GM18909 (cell line): ENCODE measurements at regions not wholly inside any gene's neighbourhood (a gene's known extent, or its start where the extent isn't known, plus 50 kb on each side); places are given as distances from the start of the nearest gene placed in this dataset.
"Not testable (repeated sequence)": the region's sequence is repeated elsewhere in the genome, so short reads cannot be mapped to it uniquely, and the experiment has no call there.

Experiments used
- ATAC-seq: cut with Tn5 transposase; IDR thresholded peaks from one replicate; pipeline ENCODE4 v1.9.1; 2021; ENCODE audit warnings: mild to moderate bottlenecking; ENCODE audit not compliant: unreplicated experiment, poor library complexity

DNA sequence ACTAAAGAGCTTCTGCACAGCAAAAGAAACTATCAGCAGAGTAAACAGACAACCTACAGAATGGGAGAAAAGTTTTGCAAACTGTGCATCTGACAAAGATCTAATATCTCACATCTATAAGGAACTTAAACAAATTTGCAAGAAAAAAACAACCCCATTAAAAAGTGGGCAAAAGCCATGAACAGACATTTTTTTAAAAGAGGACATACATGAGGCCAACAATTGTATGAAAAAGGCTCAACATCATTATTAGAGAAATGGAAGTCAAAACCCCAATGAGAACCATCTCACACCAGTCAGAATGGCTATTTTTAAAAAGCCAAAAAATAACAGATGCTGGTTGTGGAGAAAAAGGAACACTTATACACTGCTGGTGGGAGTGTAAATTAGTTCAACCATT is 483.8 kb downstream of the ADCYAP1 start:
- ATAC-seq = not testable (repeated sequence)

DNA sequence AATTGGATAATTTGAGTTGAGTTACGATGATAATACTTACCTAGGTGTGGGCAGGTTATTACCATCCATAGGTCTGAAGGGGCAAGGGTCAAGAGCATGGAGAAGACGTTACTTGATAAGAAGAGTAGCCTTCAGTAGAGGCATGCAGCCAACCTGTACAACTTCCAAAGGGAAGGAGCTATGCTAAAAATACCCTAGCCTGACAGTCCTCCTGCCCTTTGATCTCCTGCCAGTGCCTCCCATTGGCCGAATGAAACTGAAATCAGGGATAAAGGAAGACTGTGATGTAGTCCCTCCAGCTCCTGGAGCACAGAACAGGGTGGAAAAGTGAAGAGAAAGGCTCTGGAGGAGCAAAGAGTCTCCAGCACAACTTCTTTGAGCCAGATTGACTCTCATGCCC is 487.4 kb downstream of the ADCYAP1 start:
- no peak for ATAC-seq

DNA sequence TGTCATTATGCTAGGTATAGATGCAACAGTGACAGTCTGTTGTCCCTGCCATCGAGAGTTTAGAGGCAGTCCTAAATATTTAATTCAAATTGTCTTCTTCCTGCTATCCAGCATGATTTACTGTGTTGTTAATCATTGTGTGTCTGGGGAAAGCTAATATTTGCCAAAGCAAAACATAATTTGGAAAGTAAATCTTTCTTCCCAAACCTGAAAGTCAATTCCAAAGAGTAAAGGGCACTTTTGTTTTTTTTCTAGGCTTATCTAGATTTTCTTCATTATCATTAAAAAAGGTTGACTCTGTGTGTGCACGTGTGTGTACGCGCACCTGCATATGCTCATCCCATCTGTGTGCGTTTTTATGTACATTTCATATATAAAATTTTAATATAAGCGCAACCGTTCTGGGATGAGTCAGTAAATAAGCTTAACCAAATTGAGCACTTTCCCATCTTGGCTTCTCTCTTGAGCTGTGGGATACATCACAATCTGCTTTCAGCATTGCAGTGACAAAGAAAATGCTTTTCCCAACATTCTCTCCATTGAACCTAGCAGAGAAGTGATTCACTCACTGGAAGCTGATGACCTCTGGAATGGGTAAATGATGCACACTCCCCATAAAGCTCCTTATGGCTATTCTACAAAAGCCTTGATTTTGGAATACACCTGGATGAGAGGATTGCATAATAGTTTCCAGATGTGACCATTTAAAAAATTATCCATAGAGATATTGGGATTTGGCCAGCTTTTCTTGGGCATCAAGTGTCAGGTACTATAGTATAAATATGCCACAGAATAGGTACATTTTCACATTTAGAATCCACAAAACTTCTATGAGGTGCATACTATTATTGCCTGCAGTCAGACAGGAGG is 488.4 kb downstream of the ADCYAP1 start:
- ATAC-seq = no peak

DNA sequence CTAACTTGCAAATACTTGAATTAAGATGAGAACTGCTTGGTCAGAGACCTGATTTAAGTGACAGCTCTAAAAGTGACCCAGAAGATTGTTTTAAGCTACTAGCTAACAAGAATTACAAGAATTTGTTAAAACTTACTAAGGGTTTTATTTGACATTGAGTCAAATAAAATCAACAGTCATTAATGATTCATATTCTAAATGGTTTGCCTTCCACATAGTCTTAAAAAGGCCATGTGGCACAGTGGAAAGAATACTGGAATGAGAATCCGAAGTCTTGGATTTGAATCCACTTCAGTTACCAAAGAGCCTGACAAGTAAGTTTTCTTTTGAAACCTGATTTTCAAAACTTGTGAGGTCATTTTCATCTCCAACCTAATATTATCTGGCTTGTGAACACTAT is 489.3 kb downstream of the ADCYAP1 start:
- ATAC-seq = no peak

DNA sequence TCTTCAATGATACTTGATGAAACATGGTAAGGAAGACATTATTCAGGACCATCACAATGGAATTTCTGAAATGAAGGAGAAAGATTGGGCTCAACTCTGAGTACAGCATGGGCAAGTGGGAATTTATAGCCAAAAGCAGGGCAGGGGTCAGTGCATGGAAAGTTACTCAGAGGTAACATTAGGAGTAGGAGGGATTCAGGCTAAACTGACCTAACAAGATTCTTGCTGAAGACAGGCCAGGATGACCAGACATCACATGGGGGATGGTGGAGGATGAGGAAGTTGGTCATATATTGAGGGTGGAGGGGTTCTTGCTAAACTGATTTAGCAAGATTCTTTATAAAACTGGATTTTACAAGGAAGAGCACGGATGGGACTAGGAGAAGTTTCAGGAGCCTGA is 489.8 kb downstream of the ADCYAP1 start:
- ATAC-seq = no peak

DNA sequence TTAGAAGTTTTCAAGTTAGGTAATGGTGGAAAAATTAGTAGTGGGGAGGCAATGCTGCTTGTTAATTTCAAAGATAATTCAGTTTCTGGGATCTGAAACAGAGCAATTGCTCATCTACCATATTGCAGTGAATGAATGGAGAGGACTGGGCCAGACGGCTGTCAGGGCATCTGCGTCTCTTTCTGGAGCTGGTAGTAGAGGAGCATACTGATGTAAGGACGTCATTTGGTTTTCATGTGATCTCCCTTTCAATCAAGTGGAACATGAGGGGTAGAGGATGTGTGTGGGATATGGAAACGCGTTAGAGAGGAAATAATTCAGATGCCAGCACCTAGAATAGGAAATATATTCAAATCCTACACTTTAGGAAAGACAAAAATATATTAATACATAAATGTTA is 490.3 kb downstream of the ADCYAP1 start:
- no peak for ATAC-seq

DNA sequence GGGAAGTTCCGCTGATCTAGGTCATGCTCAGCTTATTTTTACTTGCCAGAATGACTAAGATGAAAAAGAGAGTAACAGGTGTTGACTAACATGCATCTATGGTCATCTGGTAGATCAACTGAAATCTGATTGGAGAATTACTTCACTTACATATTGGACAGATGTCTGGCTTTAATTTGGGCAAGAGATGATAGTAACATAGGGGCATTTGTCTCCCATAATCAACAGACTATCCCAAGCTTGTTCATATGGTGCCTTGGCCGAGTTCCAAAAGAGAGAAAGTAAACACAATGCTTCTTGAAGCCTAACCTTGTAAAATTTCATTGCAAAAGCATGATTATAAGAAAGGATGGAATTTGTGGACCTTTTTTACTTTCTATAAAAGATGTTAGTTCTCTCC is 503.7 kb downstream of the ADCYAP1 start:
- no peak for ATAC-seq

DNA sequence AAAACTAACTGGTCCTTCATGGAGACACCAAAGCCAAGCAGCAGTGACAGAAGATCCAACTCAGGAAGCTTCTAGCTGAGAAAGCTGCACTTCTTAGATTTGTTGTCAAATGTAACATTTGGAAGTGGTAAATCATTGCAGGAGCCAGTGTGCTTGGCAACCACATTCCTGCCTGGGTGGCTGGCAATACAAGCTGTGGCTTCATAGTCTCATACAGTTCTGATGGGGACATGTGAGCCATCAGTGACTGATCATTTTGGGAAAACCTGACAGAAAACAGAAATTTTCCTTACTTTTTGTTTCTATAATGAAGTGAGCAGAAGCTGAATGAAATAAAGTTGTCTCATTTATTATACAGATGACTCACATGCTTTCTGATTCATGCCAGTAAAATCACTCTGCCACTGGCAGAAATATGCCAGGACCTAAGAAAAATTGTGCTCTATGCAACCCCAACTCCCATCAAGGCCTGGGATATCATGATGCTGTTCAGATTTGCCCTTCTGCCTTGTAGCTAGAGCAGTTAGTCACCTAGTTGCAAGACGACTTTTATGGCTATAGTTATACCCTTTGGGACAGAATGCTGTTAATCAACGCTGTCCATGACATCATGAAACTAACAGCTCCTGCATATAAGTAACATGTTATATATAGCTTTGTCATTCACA is 508.1 kb downstream of the ADCYAP1 start:
- no peak for ATAC-seq

DNA sequence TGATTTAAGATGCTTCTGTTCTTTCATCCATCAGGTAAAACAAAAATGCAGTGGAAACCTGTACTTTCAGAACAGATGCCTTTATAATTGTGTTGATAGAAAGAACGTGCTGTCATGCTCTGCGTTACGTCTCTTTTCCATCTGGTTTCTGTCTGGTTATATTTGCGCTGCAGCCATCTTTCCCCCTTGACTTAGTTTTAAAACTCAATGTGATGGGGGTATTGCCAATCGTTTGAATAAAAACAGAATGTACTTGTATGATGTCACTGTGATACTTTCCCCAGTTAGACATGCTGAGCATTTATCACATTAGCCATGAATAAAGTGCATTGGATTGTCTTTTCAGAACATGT is 508.6 kb downstream of the ADCYAP1 start:
- ATAC-seq = no peak

DNA sequence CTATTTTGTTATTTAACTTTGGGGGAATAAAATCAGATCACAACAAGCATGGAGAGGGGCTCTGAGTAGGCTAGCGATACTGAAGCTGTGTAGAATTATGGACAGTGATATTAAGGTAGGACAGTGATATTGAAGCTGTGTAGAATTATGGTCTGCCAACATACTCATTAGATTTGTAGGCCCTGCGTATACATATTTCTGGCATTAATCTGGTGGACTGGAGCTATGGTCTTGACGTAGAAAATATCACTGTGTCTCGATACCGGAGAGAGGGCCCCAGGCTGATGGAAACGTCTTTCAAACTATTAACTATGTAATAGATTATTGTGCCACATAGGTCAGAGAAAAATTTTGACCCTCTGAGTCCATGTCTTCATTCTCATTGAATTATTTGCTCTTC is 511.4 kb downstream of the ADCYAP1 start:
- ATAC-seq = no peak

DNA sequence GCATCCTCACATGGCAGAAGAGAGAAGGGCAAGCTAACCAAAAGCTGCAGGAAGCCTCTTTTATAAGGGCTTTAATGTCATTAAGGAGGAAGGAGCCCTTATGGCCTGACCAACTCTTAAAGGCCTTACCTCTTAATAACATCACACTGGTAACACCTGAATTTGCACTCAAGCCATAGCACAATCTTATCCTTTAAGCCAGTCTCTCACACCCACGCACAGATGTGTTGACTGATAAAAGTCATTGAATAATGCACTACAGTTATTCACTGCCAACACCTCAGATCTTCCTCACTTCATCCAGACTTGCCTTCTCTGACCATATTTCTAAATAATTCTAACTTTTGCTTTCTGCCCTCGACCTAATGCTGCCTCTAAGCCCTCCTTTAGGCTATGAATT is 516.8 kb downstream of the ADCYAP1 start:
- ATAC-seq = no peak

DNA sequence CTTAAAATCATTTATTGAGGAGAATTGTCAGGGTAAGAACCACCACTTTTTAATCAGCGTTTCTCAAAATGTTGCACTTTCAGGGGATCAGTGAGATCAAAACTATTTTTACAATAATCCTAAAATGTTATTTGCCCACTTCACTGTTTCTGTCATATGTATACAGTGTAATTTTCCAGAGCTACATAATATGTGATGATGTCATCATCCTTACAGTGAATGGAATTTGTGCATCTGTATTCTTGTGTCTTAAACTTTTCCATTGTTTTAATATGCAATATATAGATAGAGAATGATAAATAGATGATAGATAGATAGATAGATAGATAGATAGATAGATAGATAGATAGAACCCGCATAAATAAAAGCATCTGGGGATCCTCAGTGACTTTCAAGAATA is 518.0 kb downstream of the ADCYAP1 start:
- no peak for ATAC-seq

DNA sequence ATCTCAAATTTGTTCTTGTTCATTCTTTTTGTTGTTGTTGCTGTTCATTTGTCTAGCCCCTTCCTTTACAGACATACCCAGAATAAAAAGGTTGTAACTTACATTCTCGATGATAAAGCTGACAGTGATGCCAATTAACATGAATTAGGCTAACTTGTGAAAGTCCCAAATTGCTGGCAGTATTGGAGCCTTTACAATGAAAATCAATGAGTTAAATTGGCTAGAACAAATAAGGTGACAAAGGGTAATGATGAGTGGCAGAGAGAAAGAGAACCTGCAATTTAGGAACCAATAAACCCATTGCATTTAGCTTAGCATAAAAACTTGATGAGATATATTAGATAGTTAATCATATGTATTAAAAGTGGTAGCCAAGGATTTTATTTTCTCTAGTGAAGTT is 521.0 kb downstream of the ADCYAP1 start:
- no peak for ATAC-seq

DNA sequence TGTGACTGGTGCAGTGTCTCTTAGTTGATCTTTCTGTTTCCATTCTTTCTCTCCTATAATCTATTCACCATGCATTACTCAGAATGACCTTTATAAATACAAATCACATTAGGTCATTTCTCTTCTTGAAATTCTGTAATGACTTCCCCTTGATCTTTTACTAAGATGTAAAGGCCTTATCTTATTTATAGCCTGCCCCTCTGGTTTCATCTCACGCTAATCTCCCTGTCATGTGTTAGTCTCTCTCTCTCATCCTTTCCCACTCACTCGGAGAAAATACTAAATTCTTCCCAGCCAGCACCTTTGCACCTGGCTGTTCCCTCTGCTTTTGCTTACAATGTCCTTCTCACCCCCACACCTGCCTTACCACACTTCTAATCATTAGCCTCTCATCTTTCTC is 530.8 kb downstream of the ADCYAP1 start:
- no peak for ATAC-seq

DNA sequence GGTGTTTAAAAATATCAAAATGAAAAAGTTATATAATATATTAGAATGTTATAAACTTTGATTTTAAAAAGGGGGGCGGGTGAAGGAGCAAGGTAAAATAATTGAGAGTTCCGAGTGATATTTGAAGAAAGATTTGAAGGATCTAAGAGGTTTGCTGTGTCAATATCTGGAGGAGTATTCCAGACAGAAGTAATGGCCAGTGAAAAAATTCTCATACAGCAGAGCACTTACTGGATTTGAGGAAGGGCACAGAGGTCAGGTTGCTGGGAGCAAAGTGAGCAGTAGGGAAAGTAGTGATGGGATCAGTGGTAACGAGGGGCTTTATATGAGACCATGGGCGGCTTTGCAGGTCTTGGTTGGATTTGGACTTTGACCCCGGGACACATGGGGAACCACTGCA is 531.5 kb downstream of the ADCYAP1 start:
- ATAC-seq = no peak

DNA sequence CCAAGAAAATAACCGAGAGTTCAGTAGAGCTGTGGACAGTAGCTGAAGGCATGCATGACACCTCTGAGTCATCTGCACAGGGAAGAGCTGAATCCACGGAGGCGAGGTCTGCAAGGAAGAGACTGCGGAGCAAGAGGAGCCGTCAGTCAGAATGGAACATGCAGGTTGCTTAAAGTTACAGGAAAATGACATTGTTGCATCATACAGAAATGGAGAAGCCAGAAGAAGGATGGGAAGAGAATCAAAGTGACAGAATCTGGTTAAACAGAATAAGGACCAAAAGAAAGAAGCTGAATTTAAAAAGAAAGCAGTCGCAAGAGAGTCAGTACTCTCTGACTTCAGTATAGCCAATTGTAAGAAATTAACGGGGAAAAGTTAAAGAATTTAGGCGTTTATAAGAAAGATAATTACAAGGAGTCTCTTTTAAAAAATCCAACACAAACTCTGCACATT is 533.8 kb downstream of the ADCYAP1 start:
- ATAC-seq = no peak

DNA sequence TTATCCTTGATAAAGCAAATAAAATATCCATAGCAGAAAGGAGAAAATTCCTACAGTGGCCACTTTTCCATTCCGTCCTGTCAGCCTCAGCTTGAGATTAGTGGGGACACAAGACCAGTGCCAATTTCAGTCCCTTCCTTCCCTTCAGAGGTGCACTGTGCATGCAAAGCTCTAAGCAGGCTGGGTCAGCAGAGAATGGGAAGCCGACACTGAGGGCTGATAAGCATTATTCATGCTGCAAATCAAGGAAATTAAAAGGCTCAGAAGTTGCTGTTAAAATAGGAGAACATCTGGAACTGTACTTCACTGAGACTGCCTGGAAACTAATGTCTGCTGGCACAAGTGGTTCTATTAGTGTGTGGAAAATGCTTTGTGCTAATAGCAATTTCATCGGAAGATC is 534.3 kb downstream of the ADCYAP1 start:
- ATAC-seq = no peak

DNA sequence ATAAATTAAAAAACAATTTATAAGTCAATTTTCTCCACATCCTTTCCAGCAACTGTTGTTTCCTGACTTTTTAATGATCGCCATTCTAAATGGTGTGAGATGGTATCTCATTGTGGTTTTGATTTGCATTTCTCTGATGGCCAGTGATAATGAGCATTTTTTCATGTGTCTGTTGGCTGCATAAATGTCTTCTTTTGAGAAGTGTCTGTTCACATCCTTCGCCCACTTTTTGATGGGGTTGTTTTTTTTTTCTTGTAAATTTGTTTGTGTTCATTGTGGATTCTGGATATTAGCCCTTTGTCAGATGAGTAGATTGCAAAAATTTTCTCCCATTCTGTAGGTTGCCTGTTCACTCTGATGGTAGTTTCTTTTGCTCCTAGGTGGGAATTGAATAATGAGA is 539.4 kb downstream of the ADCYAP1 start:
- ATAC-seq = not testable (repeated sequence)

DNA sequence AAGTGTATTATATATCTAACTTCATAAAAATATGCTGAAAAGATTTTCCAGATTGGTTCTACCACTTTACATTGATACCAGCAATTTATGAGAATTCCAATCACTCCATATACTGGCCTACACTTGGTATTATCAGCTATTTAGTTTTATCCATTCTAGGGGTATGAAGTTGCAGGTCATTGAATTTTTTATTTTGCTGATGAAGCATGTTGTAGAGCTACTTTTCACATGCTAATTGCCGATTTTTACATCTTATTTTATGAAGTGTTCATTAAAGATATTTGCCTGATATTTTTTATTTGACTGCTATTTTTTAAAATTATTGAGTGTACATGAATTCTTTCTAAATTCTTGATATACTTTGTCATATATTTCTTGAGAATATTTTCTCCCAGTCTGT is 542.1 kb downstream of the ADCYAP1 start:
- ATAC-seq = no peak

DNA sequence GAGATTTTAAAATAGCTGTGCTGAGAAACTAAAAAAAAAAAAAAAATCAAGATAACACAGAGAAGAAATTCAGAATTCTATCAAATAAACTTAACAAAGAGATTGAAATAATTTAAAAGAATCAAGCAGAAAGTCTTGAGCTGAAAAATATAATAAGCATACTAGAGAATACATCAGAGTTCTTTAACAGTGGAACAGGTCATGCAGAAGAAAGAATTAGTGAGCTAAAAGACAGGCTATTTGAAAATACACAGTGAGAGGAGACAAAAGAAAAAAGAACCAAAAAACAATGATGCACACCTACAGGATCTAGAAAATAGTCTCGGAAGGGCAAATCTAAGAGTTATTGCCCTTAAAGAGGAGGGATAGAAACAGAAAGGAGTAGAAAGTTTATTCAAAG is 548.1 kb downstream of the ADCYAP1 start:
- ATAC-seq = no peak

DNA sequence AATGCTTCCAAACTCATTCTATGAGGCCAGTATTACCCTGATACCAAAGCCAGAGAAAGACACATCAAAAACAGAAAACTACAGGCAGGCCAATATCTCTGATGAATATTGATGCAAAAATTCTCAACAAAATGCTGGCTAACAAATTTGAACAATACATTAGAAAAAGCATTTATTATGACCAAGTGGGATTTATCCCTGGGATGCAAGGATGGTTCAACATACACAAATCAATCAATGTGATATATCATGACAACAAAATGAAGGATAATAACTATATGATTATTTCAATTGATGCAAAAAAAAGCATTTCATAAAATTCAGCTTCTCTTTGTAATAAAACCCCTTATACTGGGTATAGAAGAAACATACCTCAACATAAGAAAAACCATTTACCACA is 550.9 kb downstream of the ADCYAP1 start:
- ATAC-seq = no peak

DNA sequence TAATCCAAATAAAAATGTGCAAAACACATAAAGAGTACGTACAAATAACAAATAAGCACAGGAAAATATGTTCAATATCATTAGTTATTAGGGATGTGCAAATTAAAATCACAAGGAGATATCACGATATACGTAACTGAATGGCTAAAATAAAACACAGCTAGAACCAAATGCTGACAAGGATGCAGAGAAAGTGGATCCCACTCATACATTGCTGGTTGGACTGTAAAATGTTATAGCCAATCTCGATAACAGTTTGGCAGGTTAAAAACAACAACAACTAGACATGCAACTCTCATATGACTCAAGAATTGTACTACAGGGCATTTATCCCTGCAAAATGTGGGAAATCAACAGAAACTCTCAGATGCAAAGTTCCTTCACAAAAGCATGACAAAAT is 553.9 kb downstream of the ADCYAP1 start:
- no peak for ATAC-seq
